ENCODE measurements at regions not wholly inside any gene's neighbourhood (a gene's known extent, or its start where the extent isn't known, plus 50 kb on each side); places are given as distances from the start of the nearest gene placed in this dataset.

GRCh38 chr15:67945131-67945530 is 105.3 kb upstream of the RNU6-1 start:
- H3K27me3 ChIP-seq (ENCODE audit: control insufficient read depth in 2 of 2, insufficient read depth in 2 of 2, low read length in 2 of 2) = no peaks in the 10 kb centered on the region
- H2AFZ ChIP-seq (ENCODE audit: low read depth, low read length) = no peak overlapping the region
- H3K79me2 ChIP-seq (ENCODE audit: control insufficient read depth, insufficient read depth, low read length) = no peaks in the 10 kb centered on the region
- H3K4me1 ChIP-seq (ENCODE audit: control insufficient read depth, extremely low read depth, insufficient read depth, low read length) = no peaks in the 10 kb centered on the region
- no peaks in the 10 kb centered on the region for H3K9me1 ChIP-seq (replicated peaks; ENCODE audit: control insufficient read depth, extremely low read depth, insufficient read depth, low read length)
- no peak overlapping the region for H3K4me2 ChIP-seq (ENCODE audit: insufficient read depth, low read length)
- no peak for TF ChIP-seq GATA2 (IDR thresholded peaks at IDR 0.05; ENCODE audit: insufficient read depth, insufficient read length, low read depth, low read length)
- no peak for TF ChIP-seq JUN (IDR thresholded peaks at IDR 0.05; ENCODE audit: borderline replicate concordance, insufficient read depth, insufficient read length, low read depth)
- no peak for TF ChIP-seq MYC (IDR thresholded peaks at IDR 0.05; ENCODE audit: low read depth, low read length)
- no peak for TF ChIP-seq FOS (IDR thresholded peaks at IDR 0.05; ENCODE audit: borderline replicate concordance, insufficient read depth, low read length)
- TF ChIP-seq EZH2 (IDR thresholded peaks at IDR 0.05; ENCODE audit: borderline replicate concordance, low read depth, low read length, severe bottlenecking) = no peak
- no peak for TF ChIP-seq POLR2A (IDR thresholded peaks at IDR 0.05; ENCODE audit: low read depth, low read length)
- no peak for TF ChIP-seq CTCF (IDR thresholded peaks at IDR 0.05; ENCODE audit: extremely low read depth in 1 of 2, insufficient read depth in 1 of 2, low read depth in 1 of 2, low read length in 2 of 2)
- no peak for TF ChIP-seq POLR2AphosphoS5 (IDR thresholded peaks at IDR 0.05; ENCODE audit: insufficient read depth, low read depth, low read length)
- no peak for TF ChIP-seq MAX (IDR thresholded peaks at IDR 0.05; ENCODE audit: insufficient read depth, insufficient read length)
- H4K20me1 ChIP-seq (replicated peaks; ENCODE audit: control insufficient read depth, extremely low read depth, insufficient read depth, low read length) = no peaks in the 10 kb centered on the region
- no TSS peak for BruUV-seq (replicated peaks)
- ChIA-PET CTCF (no interaction called here), POLR2A (no interaction called here)
- dilution Hi-C loops (cut with MboI; ENCODE audit: extremely low pct_ligation_motif_present, low sequenced_read_pairs) (no loop called here), intact Hi-C loops (cut with micrococcal nuclease) (no loop called here)
- no peak for FAIRE-seq
- no peaks in the 10 kb centered on the region for H3K36me3 ChIP-seq (ENCODE audit: control insufficient read depth in 2 of 2, extremely low read depth in 1 of 2, insufficient read depth in 2 of 2, low read length in 2 of 2)
- no peak for DNase-seq (ENCODE audit: low read depth, low spot score)
- H3K9me3 ChIP-seq (replicated peaks; ENCODE audit: control insufficient read depth, insufficient read depth, low read length) = no peaks in the 10 kb centered on the region
- H3K27ac ChIP-seq (ENCODE audit: insufficient read depth, low read depth, low read length) = no peak overlapping the region
- H3K9ac ChIP-seq (replicated peaks; ENCODE audit: extremely low read depth, insufficient read depth, low read length) = no peak overlapping the region
- H3K4me3 ChIP-seq (replicated peaks in 1 of 3; ENCODE audit: insufficient read depth in 1 of 3, low read depth in 1 of 3, low read length in 3 of 3) = no peak overlapping the region
